Stimulated activated memory B cell treated with anti-CD40 and anti-IgM and Interleukin-4, amounts not matched to agents 10 μg/mL and 1 μg/mL and 100 μg/mL, for 72 hours (primary cell): ENCODE measurements at regions not wholly inside any gene's neighbourhood (a gene's known extent, or its start where the extent isn't known, plus 50 kb on each side); places are given as distances from the start of the nearest gene placed in this dataset.

Experiments used
- ATAC-seq: fragments of 150-1000 bp; cut with Tn5 transposase; 2 replicates; pipeline ENCODE4 v1.10.0; 2021
- H3K27ac Mint-ChIP-seq: one replicate; pipeline ENCODE4 v1.8.0; 2022; ENCODE audit warnings: mild to moderate bottlenecking, mixed read lengths
- H3K27me3 Mint-ChIP-seq: one replicate; pipeline ENCODE4 v1.8.0; 2022; ENCODE audit warnings: mixed read lengths
- H3K36me3 Mint-ChIP-seq: one replicate; pipeline ENCODE4 v1.8.0; 2022; ENCODE audit warnings: mixed read lengths
- H3K4me1 Mint-ChIP-seq: one replicate; pipeline ENCODE4 v1.8.0; 2022; ENCODE audit warnings: mixed read lengths
- H3K4me3 Mint-ChIP-seq: one replicate; pipeline ENCODE4 v1.8.0; 2022; ENCODE audit warnings: mild to moderate bottlenecking, moderate library complexity, mixed read lengths
- H3K9me3 Mint-ChIP-seq: one replicate; pipeline ENCODE4 v1.8.0; 2022; ENCODE audit warnings: mixed read lengths

DNA sequence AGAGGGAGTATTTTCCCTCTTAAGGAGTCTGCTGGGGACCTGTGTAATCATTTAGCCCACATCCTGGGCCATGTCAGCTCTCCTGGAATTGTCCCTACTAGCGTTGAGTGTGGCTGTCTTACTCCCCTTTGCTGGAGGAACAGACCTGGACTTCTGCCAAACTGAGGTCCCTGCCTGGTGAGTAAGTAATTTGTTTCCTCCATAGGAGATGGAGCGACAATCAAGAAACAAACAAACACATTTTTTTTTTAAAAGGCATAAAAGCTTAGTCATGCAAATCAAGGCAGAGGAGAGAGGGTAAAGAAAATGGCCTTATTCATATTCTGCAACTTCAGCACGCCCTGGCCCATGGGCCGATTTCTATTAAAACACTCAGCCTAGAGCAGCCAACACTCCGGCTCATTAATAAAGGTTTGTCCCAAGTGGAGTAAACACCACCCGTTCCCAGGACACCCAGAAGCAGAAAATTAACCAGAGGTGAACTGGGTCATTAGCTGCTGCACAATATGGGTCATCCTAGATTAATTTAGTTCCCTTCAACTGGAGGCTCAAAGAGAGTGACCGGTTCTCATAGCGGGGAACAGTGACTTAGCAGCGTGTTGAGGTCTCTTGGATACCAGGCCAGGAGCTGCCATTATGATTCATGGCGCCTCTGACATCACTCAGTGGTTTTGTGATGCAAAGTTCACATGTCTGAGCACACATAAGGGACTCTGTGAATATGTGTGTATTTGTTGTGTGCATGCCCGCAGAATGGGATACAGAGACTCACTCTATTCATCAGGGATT lies 165.0 kb upstream of the SULF2 start:
- ATAC-seq: no peak
- no peak overlapping the region for H3K27ac Mint-ChIP-seq

DNA sequence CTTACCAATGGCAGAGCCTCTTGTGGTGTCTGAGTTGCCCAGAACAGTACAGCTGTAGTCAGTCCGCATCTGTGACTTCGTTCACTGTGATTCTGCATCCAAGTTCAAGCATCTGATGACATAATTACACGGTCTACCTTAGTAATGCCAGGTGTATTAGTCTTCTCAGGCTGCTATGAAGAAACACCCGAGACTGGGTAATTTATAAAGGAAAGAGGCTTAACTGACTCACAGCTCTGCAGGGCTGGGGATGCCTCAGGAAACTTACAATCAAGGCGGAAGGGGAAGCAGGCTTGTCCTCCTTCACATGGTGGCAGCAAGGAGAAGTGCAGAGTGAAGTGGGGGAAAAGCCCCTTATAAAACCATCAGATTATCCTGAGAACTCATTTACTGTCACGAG lies 163.9 kb upstream of the SULF2 start:
- no peak for ATAC-seq
- Mint-ChIP-seq H3K36me3 (no peaks in the 10 kb centered on the region), H3K4me1 (peaks cover 7% of the 10 kb centered on the region), H3K9me3 (no peaks in the 10 kb centered on the region), H3K27me3 (peaks cover 27% of the 10 kb centered on the region), H3K27ac (no peak overlapping the region), H3K4me3 (no peak overlapping the region)

More for the DNA sequence above, 165.0 kb upstream of the SULF2 start:
- H3K9me3 Mint-ChIP-seq: no peaks in the 10 kb centered on the region
- no peak overlapping the region for H3K4me3 Mint-ChIP-seq
- H3K36me3 Mint-ChIP-seq: no peaks in the 10 kb centered on the region
- peaks cover 7% of the 10 kb centered on the region for H3K4me1 Mint-ChIP-seq
- peaks cover 27% of the 10 kb centered on the region for H3K27me3 Mint-ChIP-seq

DNA sequence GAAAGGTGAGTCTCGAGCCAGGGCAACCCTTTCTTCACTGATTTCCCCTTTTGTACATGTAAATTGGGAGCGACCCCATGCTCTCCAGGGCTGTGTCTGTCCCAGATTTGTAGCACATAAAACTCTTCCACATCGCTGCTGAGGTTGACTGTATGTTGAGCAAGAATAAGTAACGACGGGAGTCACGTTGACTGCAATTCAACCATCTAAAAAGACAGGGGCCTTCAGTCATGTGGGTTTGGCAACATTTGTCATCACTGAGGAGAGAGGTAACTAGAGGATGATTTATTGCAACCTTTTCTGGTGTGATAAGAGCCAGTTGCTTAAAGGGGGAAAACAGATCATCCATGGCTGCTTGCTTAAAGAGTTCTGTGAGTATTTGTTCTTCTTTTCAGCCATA lies 159.4 kb upstream of the SULF2 start:
- no peak overlapping the region for H3K27ac Mint-ChIP-seq

DNA sequence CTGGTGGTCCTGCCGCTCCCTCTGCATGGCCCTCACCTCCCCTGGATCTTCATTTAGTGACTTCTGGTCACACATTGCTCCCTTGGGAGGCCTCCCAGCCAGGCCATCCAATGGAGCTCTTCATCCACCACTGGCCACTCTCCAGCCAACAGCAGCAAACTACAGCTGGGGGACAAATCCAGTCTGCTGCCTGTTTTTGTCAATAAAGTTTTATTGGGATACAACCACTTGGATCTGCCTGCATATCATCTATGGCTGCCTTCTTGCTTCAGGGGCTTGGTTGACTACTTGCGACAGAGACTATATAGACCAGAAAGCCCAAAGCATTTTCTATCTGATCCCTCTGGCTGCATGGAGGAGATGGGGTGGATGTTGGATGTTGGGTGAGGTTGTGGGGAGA lies 156.6 kb upstream of the SULF2 start:
- Mint-ChIP-seq H3K36me3 (no peaks in the 10 kb centered on the region), H3K9me3 (no peaks in the 10 kb centered on the region), H3K4me3 (no peak overlapping the region), H3K4me1 (no peaks in the 10 kb centered on the region), H3K27me3 (peaks cover 27% of the 10 kb centered on the region), H3K27ac (no peak overlapping the region)
- no peak for ATAC-seq

More for the DNA sequence above, 159.4 kb upstream of the SULF2 start:
- no peak for ATAC-seq
- no peaks in the 10 kb centered on the region for H3K36me3 Mint-ChIP-seq
- no peak overlapping the region for H3K4me3 Mint-ChIP-seq
- no peaks in the 10 kb centered on the region for H3K4me1 Mint-ChIP-seq
- no peaks in the 10 kb centered on the region for H3K9me3 Mint-ChIP-seq
- H3K27me3 Mint-ChIP-seq: peaks cover 17% of the 10 kb centered on the region

DNA sequence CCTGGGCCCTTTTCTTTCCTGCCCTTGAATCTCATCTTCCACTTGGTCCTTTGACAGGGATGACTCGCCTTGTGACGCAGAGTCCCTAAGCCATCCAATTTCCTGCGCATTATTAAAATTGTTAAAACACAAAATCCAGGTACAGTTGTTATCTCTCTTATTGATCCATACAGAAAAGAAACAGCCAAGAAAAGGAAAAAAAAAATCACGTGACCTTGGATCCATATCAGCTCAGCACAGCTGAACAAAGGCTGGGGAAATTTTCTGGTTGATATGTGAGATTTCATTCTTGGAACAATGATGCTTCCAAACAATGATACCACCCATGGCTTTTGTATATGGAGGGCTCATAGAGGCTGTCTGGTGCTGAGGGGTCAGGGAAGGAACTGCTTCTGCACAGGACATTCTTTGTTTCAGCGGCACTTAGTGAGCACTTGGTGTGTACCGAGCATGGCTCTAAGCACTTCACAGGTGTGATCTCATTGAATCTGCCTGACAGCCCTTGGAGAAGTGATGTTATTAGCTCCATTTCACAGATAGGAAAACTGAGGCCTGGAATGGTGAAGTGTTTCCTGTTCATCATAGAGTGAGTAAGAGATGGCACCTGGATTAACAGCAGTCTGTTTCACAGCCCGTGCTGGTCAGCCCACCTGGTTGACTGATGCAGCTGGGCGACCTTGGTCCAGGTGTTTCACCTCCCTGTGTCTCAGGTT lies 155.0 kb upstream of the SULF2 start:
- Mint-ChIP-seq H3K4me3 (no peak overlapping the region), H3K27ac (no peak overlapping the region), H3K4me1 (no peaks in the 10 kb centered on the region), H3K36me3 (no peaks in the 10 kb centered on the region), H3K9me3 (no peaks in the 10 kb centered on the region), H3K27me3 (peaks cover 26% of the 10 kb centered on the region)
- ATAC-seq: no peak

DNA sequence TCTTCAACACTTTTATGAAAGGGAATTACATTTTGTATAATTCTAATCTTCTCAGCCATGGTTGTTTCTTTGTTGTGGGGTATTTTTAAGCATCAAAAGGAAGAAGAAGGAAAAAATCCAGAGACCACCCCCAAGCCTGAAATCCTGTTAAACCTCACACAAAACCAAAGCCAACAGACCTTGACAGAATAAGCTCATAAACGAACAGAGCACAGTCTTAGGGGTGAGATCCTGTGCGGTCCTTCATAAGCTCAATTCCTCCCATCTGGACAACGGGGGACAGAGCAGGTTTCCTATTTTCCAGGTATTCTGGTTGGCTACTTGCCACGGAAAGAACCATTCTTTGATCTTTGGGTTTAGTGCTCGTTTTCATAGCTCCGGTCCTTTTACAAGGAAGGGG lies 151.3 kb upstream of the SULF2 start:
- no peak overlapping the region for H3K4me3 Mint-ChIP-seq
- ATAC-seq: no peak
- H3K4me1 Mint-ChIP-seq: no peaks in the 10 kb centered on the region
- no peaks in the 10 kb centered on the region for H3K36me3 Mint-ChIP-seq
- H3K27ac Mint-ChIP-seq: no peak overlapping the region
- H3K9me3 Mint-ChIP-seq: no peaks in the 10 kb centered on the region
- peaks cover 20% of the 10 kb centered on the region for H3K27me3 Mint-ChIP-seq

DNA sequence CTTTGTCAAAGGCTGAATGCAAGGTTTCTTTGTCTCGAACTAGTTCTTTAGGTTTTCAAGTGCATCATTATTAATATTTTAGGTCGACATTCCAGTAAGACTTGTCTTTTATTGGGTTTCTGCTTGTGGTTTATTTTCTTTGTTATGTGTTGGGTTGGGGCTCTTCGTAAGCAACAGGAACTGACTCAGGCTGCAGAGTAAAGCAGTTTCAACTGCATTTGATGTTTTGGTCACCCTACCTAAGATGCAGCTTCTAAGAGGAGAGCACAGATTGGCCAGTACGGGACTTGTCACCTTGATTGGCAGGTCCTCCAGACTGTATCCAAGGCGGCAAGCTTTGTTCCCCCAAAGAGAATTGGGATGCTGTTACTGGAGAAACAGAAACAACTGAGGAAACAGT lies 149.5 kb upstream of the SULF2 start:
- no peak for ATAC-seq
- Mint-ChIP-seq H3K9me3 (no peaks in the 10 kb centered on the region), H3K27me3 (peaks cover 25% of the 10 kb centered on the region), H3K4me3 (no peak overlapping the region), H3K36me3 (no peaks in the 10 kb centered on the region), H3K4me1 (no peaks in the 10 kb centered on the region), H3K27ac (no peak overlapping the region)

DNA sequence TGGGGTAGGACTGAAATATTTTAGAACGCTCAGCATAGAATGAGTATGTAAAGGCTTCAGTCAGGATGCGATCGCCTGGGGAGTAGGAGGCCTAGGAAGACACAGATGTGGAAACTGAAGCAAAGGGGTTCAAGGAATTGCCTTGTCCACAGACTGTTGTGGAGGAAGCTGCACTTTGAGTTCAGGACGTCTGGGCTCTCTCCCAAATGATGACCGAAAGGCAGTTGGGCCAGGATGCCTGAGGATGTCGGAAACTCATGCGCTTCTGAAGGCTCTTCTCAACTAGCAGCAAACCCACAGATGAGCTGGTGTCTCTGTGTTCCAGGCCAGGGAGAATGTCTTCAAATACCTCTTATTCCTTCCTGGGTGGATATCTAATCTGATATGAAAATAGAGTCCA lies 146.2 kb upstream of the SULF2 start:
- ATAC-seq: no peak
- no peaks in the 10 kb centered on the region for H3K4me1 Mint-ChIP-seq
- H3K27ac Mint-ChIP-seq: no peak overlapping the region
- no peaks in the 10 kb centered on the region for H3K36me3 Mint-ChIP-seq
- no peak overlapping the region for H3K4me3 Mint-ChIP-seq
- H3K27me3 Mint-ChIP-seq: peaks cover 11% of the 10 kb centered on the region
- peaks cover 2% of the 10 kb centered on the region for H3K9me3 Mint-ChIP-seq

DNA sequence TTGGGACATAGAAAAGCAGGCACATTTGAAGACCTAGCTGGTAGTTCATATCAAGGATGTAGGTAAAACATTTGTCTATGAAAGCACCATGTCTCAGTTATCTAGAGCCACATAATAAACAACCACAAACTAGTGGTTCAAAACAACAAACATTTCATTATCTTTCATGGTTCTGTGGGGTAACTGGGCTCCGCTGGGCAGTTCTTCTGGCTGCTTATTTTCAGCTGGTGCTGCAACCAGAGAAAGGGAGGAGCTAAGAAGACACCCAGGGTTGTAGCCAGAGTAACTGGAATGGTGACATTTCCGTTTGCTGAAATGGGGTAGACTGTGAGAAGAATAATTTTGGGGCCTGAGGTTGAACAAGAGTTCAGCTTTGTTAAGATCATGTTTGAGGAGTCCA lies 145.7 kb upstream of the SULF2 start:
- Mint-ChIP-seq H3K27ac (no peak overlapping the region), H3K9me3 (peaks cover 2% of the 10 kb centered on the region), H3K36me3 (no peaks in the 10 kb centered on the region), H3K27me3 (peaks cover 9% of the 10 kb centered on the region), H3K4me1 (no peaks in the 10 kb centered on the region), H3K4me3 (no peak overlapping the region)
- no peak for ATAC-seq

DNA sequence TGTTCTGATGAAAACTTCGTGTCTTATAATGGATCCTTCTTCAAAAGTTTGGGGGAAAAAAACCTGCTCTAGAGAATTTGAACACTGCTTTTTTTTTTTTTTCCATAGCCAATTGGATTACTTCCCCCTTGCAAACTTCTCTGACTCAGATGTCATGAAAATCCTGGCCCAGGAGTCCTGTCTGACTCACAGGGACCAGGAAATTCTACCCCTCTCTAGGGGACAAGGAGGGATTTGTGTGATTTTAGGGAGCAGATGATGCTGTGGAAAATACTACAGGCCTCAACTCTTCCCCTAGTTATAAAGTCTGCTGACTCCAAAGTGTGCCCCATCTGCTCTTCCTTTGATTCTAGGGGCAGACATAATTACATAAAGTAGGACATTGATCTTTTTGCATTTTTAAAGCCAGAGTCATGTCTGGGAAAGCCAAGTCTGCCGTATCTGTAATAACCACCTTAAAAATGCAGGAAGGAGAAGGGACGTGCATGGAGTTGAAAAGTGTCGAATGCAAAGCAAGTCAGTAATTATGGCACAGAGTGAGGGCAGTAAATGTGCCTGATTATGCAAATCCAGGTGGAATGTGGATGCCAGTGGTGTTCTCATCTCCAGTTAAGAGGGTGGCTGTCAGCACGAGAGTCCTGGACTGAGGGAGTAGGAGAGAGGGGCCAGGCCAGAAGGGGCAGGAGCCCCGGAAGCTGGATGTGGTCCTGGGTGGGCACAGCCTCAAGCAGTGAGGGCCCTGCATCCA lies 144.3 kb upstream of the SULF2 start:
- Mint-ChIP-seq H3K4me1 (no peaks in the 10 kb centered on the region), H3K27me3 (peaks cover 9% of the 10 kb centered on the region), H3K9me3 (peaks cover 2% of the 10 kb centered on the region), H3K36me3 (no peaks in the 10 kb centered on the region), H3K4me3 (no peak overlapping the region), H3K27ac (no peak overlapping the region)
- no peak for ATAC-seq

DNA sequence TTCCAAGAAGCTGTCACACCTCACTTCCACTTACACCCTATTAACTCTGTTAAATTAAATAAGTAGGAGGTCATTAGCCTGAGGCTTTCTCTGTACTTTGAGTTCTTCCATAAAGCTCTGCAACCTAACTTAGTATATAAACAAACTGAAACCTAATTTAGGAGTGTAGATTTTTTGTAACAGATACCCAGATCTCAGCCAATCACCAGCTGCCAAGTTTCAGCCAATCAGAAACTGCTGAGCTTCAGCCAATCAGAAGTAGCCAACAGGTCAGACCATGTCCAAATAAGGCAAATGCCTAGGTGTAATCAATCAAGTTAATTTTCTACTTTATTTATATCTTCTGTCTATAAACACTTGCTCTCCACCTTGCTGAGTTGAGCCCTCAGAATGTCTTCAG lies 142.7 kb upstream of the SULF2 start:
- Mint-ChIP-seq H3K36me3 (no peaks in the 10 kb centered on the region), H3K4me3 (no peak overlapping the region), H3K4me1 (no peaks in the 10 kb centered on the region), H3K9me3 (peaks cover 2% of the 10 kb centered on the region), H3K27me3 (peaks cover 9% of the 10 kb centered on the region), H3K27ac (no peak overlapping the region)
- no peak for ATAC-seq

DNA sequence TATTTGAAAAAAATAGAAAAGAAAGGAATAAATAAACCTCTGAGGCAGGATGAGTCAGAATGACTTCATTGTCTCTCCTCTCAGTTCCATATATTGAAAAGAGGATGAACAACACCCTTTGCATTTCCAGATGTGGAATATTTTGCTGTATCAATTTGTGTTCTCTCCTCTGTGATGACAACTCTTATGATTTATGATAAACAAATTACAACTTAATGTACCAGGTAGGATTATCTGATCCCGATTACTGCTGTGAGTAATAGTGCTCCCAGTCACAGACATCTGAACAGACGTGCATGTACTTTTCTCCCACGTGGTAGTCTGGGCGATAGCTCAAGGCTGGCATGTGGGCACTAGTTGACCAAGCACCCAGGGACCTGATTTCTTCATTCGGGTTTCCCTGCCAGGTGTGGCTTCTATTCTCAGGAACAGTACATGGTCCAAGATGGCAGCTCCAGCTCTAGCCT lies 142.1 kb upstream of the SULF2 start:
- no peak overlapping the region for H3K27ac Mint-ChIP-seq
- no peak for ATAC-seq
- no peaks in the 10 kb centered on the region for H3K4me1 Mint-ChIP-seq
- H3K36me3 Mint-ChIP-seq: no peaks in the 10 kb centered on the region
- peaks cover 2% of the 10 kb centered on the region for H3K9me3 Mint-ChIP-seq
- H3K4me3 Mint-ChIP-seq: no peak overlapping the region
- peaks cover 9% of the 10 kb centered on the region for H3K27me3 Mint-ChIP-seq

DNA sequence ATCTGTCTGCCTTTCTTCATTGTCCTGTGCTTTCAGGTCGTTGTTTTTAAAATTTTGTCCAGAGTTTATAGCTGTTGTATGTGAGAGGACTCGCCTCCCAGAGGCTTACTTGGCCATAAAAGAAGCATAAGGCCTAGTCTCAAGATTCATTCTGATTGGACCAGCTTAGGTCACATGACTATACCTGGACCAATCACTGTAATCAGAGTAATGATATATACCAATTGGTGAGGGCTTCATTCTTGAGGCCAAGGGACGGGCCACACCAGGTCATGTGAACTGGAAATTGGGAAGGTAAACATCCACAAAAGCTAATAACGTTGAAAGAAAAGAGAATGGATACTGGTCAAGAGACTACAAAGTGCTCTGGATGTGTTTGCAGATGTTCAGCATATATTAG lies 141.4 kb upstream of the SULF2 start:
- ATAC-seq: no peak
- Mint-ChIP-seq H3K9me3 (peaks cover 2% of the 10 kb centered on the region), H3K4me3 (no peak overlapping the region), H3K27me3 (peaks cover 9% of the 10 kb centered on the region), H3K4me1 (no peaks in the 10 kb centered on the region), H3K27ac (no peak overlapping the region), H3K36me3 (no peaks in the 10 kb centered on the region)

DNA sequence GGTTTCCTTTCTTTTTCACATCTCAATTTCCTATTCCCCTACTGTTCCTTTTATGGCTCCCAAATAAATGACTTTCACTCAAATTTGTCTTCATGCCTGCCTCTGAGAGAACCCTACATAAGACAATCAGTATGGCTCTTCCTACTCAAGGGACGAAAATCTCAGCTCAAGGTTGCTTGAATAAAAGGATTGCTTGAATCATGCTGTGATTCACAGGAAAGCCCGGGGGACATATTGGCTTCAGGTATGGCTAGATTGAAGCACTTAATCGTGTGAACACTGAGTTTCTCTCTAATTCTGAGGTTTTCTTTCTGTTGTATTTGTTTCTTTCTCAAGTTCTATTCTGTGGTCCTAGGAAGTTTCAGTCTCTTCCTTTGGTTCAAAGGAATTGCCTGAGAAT lies 140.3 kb upstream of the SULF2 start:
- no peaks in the 10 kb centered on the region for H3K36me3 Mint-ChIP-seq
- H3K4me1 Mint-ChIP-seq: no peaks in the 10 kb centered on the region
- peaks cover 2% of the 10 kb centered on the region for H3K9me3 Mint-ChIP-seq
- no peak overlapping the region for H3K27ac Mint-ChIP-seq
- H3K27me3 Mint-ChIP-seq: peaks cover 9% of the 10 kb centered on the region
- no peak for ATAC-seq
- H3K4me3 Mint-ChIP-seq: no peak overlapping the region

DNA sequence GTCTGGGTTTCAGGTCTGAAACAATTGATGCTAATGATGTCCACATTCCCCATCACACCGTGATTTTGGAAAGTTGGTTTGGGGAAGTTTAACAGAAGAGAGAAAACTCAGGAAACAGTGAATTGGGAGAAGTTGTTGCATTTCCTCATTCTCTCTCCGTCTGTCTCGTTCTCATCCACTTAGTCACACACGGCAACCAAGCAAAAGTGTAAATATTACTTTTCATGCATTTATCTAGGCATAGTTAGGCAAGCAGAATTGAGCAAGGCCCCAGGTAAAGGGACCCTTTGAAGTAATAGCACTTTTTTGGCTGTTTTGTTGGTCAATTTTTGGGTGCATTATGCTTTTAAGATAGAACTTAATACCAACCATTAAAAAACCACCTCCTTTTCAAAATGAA lies 137.0 kb upstream of the SULF2 start:
- Mint-ChIP-seq H3K4me3 (no peak overlapping the region), H3K9me3 (peaks cover 13% of the 10 kb centered on the region), H3K27me3 (peaks cover 18% of the 10 kb centered on the region), H3K36me3 (peaks cover 1% of the 10 kb centered on the region), H3K4me1 (no peaks in the 10 kb centered on the region), H3K27ac (no peak overlapping the region)
- no peak for ATAC-seq
